ENCODE measurements at regions not wholly inside any gene's neighbourhood (a gene's known extent, or its start where the extent isn't known, plus 50 kb on each side); places are given as distances from the start of the nearest gene placed in this dataset.

DNA sequence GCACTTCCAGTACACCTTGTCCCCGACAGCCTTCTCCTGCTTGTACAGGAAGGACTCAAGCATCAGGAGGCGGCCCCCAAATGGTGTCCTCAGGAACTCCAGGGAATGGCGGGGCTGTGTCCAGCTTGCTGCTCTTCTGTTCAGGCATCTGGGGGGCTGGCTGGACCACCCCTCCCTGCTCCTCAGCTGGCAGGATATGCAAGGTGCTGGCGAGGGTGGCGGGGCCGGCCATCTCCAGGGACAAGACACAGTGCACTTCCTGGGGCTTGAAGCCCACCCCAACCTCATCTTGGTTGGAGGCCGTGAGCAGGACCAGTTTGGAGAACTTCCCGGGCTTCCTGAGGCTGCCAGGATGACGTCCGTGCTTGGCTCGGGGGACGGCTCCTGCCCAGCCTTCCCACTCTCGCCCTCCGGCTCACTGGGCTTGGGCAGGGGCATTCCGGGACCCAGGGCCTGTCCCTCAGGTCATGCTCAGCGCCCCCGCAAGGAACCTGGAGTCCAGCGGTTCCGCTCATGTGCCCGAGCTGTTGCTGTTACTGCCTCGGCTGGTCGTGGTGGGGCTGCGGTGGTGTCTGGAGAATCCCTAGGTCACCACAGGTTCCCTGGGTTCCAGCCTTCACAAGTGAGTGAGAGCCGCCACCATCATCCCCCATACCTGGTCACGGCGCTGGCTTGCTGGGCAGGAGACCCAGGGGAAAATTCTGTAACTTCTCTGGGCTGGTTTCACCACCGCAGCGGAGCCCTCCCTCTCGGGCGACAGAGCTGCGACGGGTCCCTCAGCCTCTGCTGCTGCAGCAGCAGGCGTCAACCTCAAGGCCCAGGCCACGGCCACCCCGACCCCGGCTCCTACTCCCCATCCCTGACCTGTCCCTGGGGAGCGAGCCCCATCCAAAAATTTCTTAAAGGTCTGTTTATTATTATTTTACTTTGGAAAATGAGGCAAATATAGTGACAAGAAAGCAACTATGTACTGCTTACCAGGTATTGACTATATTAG is 82.8 kb upstream of the FXR1 start:
- TF ChIP-seq, protein P1, sequence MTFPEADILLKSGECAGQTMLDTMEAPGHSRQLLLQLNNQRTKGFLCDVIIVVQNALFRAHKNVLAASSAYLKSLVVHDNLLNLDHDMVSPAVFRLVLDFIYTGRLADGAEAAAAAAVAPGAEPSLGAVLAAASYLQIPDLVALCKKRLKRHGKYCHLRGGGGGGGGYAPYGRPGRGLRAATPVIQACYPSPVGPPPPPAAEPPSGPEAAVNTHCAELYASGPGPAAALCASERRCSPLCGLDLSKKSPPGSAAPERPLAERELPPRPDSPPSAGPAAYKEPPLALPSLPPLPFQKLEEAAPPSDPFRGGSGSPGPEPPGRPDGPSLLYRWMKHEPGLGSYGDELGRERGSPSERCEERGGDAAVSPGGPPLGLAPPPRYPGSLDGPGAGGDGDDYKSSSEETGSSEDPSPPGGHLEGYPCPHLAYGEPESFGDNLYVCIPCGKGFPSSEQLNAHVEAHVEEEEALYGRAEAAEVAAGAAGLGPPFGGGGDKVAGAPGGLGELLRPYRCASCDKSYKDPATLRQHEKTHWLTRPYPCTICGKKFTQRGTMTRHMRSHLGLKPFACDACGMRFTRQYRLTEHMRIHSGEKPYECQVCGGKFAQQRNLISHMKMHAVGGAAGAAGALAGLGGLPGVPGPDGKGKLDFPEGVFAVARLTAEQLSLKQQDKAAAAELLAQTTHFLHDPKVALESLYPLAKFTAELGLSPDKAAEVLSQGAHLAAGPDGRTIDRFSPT (tag by site-specific recombination; IDR thresholded peaks at IDR 0.05), result no peak
- TF ChIP-seq KLF1 (tag by site-specific recombination; IDR thresholded peaks at IDR 0.05) (no peak), ZNF274 (IDR thresholded peaks at IDR 0.05; ENCODE audit: low read length) (no peak), ZNF274 (tag by site-specific recombination; IDR thresholded peaks at IDR 0.05; ENCODE audit: borderline replicate concordance) (no peak), TRIM28 (IDR thresholded peaks at IDR 0.05; ENCODE audit: borderline replicate concordance, low read length) (no peak), SETDB1 (IDR thresholded peaks at IDR 0.05; ENCODE audit: insufficient read length, low read length) (no peak), FEZF1 (tag by site-specific recombination; IDR thresholded peaks at IDR 0.05) (no peak), ZNF549 (tag by site-specific recombination; IDR thresholded peaks at IDR 0.05) (no peak), YY1 (tag by site-specific recombination; IDR thresholded peaks at IDR 0.05) (no peak), ZBTB20 (tag by site-specific recombination; IDR thresholded peaks at IDR 0.05) (no peak)
- TF ChIP-seq, protein P2, sequence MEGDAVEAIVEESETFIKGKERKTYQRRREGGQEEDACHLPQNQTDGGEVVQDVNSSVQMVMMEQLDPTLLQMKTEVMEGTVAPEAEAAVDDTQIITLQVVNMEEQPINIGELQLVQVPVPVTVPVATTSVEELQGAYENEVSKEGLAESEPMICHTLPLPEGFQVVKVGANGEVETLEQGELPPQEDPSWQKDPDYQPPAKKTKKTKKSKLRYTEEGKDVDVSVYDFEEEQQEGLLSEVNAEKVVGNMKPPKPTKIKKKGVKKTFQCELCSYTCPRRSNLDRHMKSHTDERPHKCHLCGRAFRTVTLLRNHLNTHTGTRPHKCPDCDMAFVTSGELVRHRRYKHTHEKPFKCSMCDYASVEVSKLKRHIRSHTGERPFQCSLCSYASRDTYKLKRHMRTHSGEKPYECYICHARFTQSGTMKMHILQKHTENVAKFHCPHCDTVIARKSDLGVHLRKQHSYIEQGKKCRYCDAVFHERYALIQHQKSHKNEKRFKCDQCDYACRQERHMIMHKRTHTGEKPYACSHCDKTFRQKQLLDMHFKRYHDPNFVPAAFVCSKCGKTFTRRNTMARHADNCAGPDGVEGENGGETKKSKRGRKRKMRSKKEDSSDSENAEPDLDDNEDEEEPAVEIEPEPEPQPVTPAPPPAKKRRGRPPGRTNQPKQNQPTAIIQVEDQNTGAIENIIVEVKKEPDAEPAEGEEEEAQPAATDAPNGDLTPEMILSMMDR (tag by site-specific recombination; IDR thresholded peaks at IDR 0.05), result no peak
- TF ChIP-seq, protein P3, sequence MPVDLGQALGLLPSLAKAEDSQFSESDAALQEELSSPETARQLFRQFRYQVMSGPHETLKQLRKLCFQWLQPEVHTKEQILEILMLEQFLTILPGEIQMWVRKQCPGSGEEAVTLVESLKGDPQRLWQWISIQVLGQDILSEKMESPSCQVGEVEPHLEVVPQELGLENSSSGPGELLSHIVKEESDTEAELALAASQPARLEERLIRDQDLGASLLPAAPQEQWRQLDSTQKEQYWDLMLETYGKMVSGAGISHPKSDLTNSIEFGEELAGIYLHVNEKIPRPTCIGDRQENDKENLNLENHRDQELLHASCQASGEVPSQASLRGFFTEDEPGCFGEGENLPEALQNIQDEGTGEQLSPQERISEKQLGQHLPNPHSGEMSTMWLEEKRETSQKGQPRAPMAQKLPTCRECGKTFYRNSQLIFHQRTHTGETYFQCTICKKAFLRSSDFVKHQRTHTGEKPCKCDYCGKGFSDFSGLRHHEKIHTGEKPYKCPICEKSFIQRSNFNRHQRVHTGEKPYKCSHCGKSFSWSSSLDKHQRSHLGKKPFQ (tag by site-specific recombination; IDR thresholded peaks at IDR 0.05), result no peak
- TF ChIP-seq, protein P4, sequence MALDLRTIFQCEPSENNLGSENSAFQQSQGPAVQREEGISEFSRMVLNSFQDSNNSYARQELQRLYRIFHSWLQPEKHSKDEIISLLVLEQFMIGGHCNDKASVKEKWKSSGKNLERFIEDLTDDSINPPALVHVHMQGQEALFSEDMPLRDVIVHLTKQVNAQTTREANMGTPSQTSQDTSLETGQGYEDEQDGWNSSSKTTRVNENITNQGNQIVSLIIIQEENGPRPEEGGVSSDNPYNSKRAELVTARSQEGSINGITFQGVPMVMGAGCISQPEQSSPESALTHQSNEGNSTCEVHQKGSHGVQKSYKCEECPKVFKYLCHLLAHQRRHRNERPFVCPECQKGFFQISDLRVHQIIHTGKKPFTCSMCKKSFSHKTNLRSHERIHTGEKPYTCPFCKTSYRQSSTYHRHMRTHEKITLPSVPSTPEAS (tag by site-specific recombination; IDR thresholded peaks at IDR 0.05), result no peak

Data from HEK293 (cell line).